ENCODE measurements at regions not wholly inside any gene's neighbourhood (a gene's known extent, or its start where the extent isn't known, plus 50 kb on each side); places are given as distances from the start of the nearest gene placed in this dataset.

DNA sequence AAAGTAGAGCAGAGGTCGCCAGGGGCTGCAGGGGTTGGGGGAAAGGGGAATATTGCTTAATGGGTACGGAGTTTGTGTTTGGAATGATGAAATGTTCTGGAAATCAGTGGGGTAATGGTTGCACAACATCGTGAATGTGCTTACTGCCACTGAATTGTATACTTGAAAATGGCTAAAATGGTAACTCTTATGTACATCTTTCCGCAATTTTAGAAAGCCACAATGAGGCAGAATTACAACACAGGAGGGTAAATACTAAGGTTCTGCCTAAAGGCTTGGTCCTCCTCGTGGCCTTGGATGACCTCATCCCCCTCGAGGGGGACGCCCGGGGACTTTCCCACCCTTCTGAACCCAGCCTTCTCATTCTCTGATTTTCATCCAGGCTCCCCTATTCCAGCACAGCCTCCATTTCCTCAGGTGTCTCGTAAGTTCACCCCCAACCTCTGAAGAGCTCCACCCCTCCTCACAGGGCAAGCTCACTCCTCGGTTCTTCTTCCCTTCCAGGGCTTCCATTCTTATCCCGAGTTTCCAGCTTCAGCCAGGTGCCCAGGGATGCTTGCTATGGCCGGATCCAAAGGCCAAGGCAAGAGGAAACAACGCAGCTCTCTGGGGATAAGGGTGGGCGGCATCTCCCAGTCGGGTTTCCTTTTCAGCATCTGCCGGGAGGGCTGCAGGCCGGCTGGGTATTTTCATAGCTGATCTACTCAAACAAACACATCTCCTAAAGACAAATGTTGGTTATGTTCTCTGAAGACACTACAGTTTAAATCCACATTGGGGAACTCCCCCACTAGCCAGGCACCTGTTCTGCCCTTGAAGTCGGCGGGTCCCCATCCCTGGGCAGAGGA is 71.3 kb upstream of the ACSL1 start:
- ChIA-PET CTCF (ENCODE audit: partially characterized antibody) (interaction anchor here (1.3 kb wide), 1 partner anchor 237 kb away, joined by 3 read pairs; no protein-coding TSS in a partner anchor), POLR2A (ENCODE audit: partially characterized antibody) (no interaction called here)
- no peak overlapping the region for H2BK120ac ChIP-seq (replicated peaks; ENCODE audit: low read depth, low read length)
- DNase-seq (ENCODE audit: low read depth in 1 of 2, low spot score in 2 of 2) (no peak), FAIRE-seq (no peak)
- no peak overlapping the region for H2BK5ac ChIP-seq (ENCODE audit: low read depth, low read length)
- H3K27ac ChIP-seq (ENCODE audit: low read depth, low read length): no peak overlapping the region
- no peaks in the 10 kb centered on the region for H3K36me3 ChIP-seq (ENCODE audit: control insufficient read depth in 2 of 4, insufficient read depth in 4 of 4, low read length in 3 of 4)
- no peaks in the 10 kb centered on the region for H4K20me1 ChIP-seq (replicated peaks in 1 of 2; ENCODE audit: control insufficient read depth in 1 of 2, insufficient read depth in 2 of 2, low read length in 2 of 2)
- no peak overlapping the region for H3K4me3 ChIP-seq (ENCODE audit: extremely low read depth in 1 of 4, insufficient read depth in 2 of 4, low read depth in 3 of 4, low read length in 4 of 4)
- H3K18ac ChIP-seq (ENCODE audit: extremely low read depth, low read length): no peak overlapping the region
- H2AFZ ChIP-seq (ENCODE audit: low read length): no peak overlapping the region
- no peaks in the 10 kb centered on the region for H3K23me2 ChIP-seq (ENCODE audit: low read depth, low read length)
- 89% methylated on average over 19 of the region's 19 CpGs; no CpG with 5 or more reads in 1 of the 2 experiments for WGBS, 2 experiments (ENCODE audit: extremely low coverage in 1 of 2, insufficient coverage in 1 of 2, insufficient read length in 1 of 2, insufficient replicate concordance in 2 of 2, low coverage in 1 of 2, low lambda C conversion rate in 2 of 2, missing lambda C conversion rate in 1 of 2)
- H2BK15ac ChIP-seq (ENCODE audit: low read length): no peak overlapping the region
- H3K27me3 ChIP-seq (replicated peaks in 1 of 4; ENCODE audit: control insufficient read depth in 3 of 4, extremely low read depth in 1 of 4, insufficient read depth in 3 of 4, low read length in 3 of 4): no peaks in the 10 kb centered on the region
- no peak overlapping the region for H2AK5ac ChIP-seq (ENCODE audit: low read depth, low read length)
- no peak overlapping the region for H4K91ac ChIP-seq (replicated peaks; ENCODE audit: insufficient read length, low read length)
- H2BK12ac ChIP-seq (ENCODE audit: low read depth, low read length): no peak overlapping the region
- no peak overlapping the region for H3K4ac ChIP-seq (replicated peaks; ENCODE audit: insufficient read length, low read depth, low read length)
- H3K79me1 ChIP-seq (ENCODE audit: low read depth, low read length): no peaks in the 10 kb centered on the region
- H4K8ac ChIP-seq (ENCODE audit: extremely low read depth, insufficient read depth, low read length): no peak overlapping the region
- no peaks in the 10 kb centered on the region for H3K79me2 ChIP-seq (ENCODE audit: control insufficient read depth in 1 of 2, insufficient read depth in 2 of 2, low read length in 2 of 2)
- no peak overlapping the region for H3K23ac ChIP-seq (ENCODE audit: insufficient read length)
- no peaks in the 10 kb centered on the region for H3K4me1 ChIP-seq (replicated peaks in 1 of 4; ENCODE audit: control insufficient read depth in 3 of 4, insufficient read depth in 4 of 4, low read length in 3 of 4)
- H2BK20ac ChIP-seq (ENCODE audit: low read length): no peak overlapping the region
- no peak overlapping the region for H4K5ac ChIP-seq (ENCODE audit: insufficient read length, low read depth, low read length)
- no peak overlapping the region for H3K14ac ChIP-seq (ENCODE audit: insufficient read length)
- H3K4me2 ChIP-seq (ENCODE audit: insufficient read depth in 1 of 2, low read depth in 2 of 2, low read length in 2 of 2): no peak overlapping the region
- no peak overlapping the region for H3K9ac ChIP-seq (replicated peaks in 1 of 4; ENCODE audit: extremely low read depth in 1 of 4, low read depth in 3 of 4, low read length in 3 of 4)
- TF ChIP-seq FOSL1 (IDR thresholded peaks at IDR 0.05; ENCODE audit: insufficient read depth, low read depth, low read length) (no peak), CHD2 (IDR thresholded peaks at IDR 0.05; ENCODE audit: low read length) (no peak), ZNF274 (IDR thresholded peaks at IDR 0.05; ENCODE audit: borderline replicate concordance, extremely low read depth, low read length) (no peak), RAD21 (IDR thresholded peaks at IDR 0.05 in 1 of 2, conservative IDR thresholded peaks at IDR 0.05 in 1 of 2; ENCODE audit: low read depth in 2 of 2, low read length in 2 of 2) (no peak)
- H3K56ac ChIP-seq (replicated peaks; ENCODE audit: insufficient read length, low read depth, low read length): no peak overlapping the region
- H3K9me3 ChIP-seq (ENCODE audit: insufficient read depth in 2 of 2, low read depth in 1 of 2, low read length in 1 of 2): no peaks in the 10 kb centered on the region

Measured in H1 (cell line).